Fibroblast of lung (primary cell): ENCODE measurements at regions not wholly inside any gene's neighbourhood (a gene's known extent, or its start where the extent isn't known, plus 50 kb on each side); places are given as distances from the start of the nearest gene placed in this dataset.

Experiments
- EZH2 ChIP-seq: IDR thresholded peaks from 2 replicates; pipeline ENCODE4 v1.5.1; 2012; ENCODE audit warnings: low read length, control low read depth, mild to moderate bottlenecking; ENCODE audit errors: missing control alignments
- TF ChIP-seq, protein P1 (sequence below), 2 donors: IDR thresholded peaks in 1 of 2; conservative IDR thresholded peaks in 1 of 2; 1 replicate in 1 of 2; 2 replicates in 1 of 2; pipeline ENCODE4 v1.5.1; 2011 to 2012; ENCODE audit warnings: low read length in 2 of 2, control low read depth in 1 of 2, inconsistent platforms in 1 of 2, low read depth in 1 of 2, mild to moderate bottlenecking in 1 of 2

DNA sequence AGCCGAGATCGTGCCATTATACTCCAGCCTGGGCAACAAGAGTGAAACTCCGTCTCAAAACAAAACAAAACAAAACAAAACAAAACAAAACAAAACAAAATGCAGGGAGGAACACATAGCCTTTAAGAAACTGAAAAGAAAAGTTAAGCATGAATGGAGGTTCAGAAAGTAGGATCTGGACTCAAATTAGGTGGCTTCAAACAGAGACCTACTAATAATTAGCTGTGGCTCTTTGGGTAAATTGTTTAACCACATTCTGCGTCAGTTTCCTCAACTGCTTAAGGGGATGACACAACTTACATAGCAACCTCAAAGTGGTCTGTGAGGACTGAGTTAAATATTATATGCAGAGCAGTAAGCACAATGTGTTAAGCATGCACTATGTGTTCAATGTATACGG lies 458.2 kb downstream of the ADGRL2 start:
- TF ChIP-seq, protein P1, sequence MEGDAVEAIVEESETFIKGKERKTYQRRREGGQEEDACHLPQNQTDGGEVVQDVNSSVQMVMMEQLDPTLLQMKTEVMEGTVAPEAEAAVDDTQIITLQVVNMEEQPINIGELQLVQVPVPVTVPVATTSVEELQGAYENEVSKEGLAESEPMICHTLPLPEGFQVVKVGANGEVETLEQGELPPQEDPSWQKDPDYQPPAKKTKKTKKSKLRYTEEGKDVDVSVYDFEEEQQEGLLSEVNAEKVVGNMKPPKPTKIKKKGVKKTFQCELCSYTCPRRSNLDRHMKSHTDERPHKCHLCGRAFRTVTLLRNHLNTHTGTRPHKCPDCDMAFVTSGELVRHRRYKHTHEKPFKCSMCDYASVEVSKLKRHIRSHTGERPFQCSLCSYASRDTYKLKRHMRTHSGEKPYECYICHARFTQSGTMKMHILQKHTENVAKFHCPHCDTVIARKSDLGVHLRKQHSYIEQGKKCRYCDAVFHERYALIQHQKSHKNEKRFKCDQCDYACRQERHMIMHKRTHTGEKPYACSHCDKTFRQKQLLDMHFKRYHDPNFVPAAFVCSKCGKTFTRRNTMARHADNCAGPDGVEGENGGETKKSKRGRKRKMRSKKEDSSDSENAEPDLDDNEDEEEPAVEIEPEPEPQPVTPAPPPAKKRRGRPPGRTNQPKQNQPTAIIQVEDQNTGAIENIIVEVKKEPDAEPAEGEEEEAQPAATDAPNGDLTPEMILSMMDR (conservative IDR thresholded peaks at IDR 0.05 in 1 of 2, IDR thresholded peaks at IDR 0.05 in 1 of 2; ENCODE audit: low read depth in 1 of 2, low read length in 2 of 2) = no peak
- no peak for TF ChIP-seq EZH2
